HPDE6-E6E7 (cell line): ENCODE measurements at regions not wholly inside any gene's neighbourhood (a gene's known extent, or its start where the extent isn't known, plus 50 kb on each side); places are given as distances from the start of the nearest gene placed in this dataset.
A peak's percentile ranks its signal among the peaks of the same experiment; 100 is the strongest.

ENCODE experiments used
- DNase-seq: peaks from one replicate; pipeline ENCODE4 v3.0.0; 2011; ENCODE audit warnings: missing footprints; ENCODE audit errors: extremely low spot score

DNA sequence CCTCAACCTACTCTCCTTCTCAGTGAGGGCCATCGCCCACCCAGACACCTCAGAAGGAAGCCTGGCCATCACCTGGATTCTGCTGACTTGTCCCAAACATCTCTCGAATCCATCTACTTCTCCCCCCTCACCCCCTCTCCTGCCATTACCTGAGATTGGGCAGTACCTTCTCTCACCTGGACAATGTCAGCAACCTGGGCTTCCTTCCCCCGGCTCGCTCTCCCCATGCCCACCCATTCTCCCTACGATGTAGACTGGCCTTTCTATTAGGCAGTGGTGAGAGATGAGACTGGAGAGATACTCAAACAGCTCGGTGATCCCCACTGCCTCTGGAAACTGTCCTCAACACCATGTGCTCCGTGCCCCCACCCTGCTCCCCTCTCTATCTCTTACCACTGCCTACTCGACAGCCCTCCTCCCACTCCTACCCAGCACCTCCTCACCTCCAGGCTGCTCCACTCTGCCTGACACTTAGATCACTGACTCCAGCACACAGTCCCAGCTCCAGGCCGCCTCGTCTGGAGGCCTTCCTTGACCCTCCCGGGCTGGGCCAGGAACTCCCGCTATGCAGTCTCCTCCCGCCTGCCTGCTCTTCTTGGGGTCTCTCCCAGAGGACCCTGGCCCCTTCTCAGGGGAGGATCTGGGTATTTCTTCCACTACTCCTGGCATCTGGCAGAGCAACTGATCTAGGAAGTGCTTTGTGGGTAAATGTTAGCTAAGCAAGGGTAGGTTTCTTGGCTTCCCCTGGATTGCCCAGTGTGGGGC is 235.8 kb upstream of the NLRP1 start:
- DNase-seq, result no peak

DNA sequence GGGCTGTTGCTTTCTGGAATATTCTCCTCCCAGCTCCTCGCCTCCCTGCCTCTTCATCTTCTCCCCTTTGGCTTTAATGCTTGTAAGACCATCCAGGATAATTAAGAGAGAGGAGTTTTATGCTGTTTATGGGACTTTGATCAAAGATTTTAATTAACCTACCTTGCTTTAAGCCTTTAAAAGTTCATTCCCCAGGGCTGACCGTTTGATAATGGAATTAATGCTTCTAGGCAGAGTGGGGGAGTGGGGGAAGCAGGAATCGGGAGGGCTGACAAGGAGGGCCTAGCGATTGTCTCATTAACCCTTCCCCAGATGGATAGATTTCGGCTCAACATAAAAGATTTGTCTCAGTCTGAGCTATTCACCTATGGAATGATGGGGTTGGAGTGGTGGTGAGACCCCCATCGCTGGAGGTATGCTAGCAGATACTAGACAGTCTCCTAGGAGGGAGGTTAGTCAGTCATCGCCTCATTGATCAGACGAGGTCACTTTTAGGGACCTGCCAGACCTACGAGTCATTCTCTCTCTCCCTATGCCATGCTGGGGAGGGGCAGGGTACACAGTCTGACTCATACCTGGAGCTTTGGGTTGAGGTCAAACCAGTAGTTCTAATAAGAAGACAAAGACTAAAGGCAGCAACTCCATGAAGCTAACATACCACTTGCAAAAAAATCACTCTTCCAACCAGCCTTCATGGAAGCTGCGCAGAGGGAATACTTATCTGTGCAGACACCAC is 236.6 kb upstream of the NLRP1 start:
- DNase-seq, result peak; percentile 20

DNA sequence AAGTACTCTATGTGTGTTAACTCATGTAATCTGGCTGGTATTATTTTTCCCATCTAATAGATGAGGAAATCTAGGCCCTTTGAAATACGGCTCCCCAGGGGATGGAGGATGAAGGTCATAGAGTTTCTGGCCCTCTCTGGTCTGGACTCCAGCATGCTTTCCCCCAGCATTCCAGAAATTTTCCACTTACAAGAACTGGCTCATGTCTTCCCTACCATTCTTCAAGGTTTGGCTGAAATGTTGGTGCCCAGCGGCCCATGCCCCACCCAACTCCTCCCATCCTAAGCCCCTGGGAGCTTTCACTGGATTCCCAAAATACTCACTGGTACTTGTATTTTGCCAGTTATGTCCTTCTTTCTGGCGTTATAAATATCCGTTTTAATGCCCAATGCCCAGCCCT is 237.5 kb upstream of the NLRP1 start:
- DNase-seq, result no peak

- DNase-seq, result no peak
Measured at GRCh38 chr17:5822281-5823060, 238.2 kb upstream of the NLRP1 start.

DNA sequence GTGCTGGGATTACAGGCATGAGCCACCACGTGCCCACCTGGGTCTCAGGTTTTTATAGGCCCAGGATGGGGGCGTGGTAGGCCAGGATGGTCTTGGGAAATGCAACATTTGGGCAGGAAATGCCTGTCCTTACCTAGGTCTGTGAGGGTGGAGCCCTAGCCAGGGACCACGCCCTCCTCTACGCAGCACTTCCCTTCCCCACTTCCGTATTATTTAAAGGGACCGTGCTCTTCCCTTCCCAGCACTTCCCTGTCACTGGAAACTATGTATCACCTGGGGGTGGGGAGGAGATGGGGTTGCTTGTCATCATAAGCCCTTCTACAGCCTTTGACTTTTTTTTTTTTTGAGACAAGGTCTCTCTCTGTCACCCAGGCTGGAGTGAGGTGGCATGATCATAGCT is 238.9 kb upstream of the NLRP1 start:
- no peak for DNase-seq

- no peak for DNase-seq
Measured at GRCh38 chr17:5825717-5826330, 241.5 kb upstream of the NLRP1 start.

GRCh38 chr17:5826384-5826783 is 242.1 kb upstream of the NLRP1 start:
- peak; percentile 21 for DNase-seq

DNA sequence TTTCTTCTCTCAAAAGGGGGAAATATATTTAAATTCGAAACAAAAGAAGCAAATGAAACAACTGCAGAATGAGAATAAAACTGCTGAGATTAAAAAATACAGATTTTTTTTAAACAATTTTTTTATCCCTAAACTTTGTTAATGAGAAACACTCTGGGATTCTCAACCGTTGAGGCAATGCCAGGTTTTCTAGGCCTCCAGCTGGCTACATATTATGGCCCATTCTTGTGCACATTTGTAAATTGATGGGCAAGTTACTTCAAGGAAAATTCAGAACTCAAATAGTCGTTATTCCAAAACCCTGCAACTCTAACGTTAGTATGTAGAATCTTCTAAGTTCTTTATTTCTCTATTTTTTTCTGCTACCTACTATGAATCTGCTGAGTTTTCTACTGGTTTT is 239.3 kb upstream of the WSCD1 start:
- DNase-seq, result no peak

DNA sequence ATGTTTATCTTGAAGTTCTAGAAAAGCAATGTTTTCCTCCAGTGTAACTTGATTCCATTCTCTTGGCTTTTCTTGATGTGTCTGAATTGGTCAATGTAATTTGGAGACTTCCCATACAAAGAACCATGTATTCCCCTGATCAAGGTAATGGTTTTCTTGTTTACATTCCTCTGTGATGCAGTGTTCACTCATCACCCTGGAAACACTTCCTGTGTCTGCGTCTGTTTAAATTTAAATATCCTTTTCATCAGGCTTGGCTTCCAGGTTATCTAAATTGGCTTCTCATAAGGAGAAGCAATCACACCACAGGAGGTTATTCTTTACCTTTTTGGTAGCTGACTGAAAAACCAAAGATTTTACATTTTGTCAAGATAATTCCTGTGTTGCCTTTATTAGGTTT is 237.3 kb upstream of the WSCD1 start:
- DNase-seq, result peak; percentile 51

GRCh38 chr17:5837055-5837491 is 233.1 kb upstream of the WSCD1 start:
- peak; percentile 61 for DNase-seq

DNA sequence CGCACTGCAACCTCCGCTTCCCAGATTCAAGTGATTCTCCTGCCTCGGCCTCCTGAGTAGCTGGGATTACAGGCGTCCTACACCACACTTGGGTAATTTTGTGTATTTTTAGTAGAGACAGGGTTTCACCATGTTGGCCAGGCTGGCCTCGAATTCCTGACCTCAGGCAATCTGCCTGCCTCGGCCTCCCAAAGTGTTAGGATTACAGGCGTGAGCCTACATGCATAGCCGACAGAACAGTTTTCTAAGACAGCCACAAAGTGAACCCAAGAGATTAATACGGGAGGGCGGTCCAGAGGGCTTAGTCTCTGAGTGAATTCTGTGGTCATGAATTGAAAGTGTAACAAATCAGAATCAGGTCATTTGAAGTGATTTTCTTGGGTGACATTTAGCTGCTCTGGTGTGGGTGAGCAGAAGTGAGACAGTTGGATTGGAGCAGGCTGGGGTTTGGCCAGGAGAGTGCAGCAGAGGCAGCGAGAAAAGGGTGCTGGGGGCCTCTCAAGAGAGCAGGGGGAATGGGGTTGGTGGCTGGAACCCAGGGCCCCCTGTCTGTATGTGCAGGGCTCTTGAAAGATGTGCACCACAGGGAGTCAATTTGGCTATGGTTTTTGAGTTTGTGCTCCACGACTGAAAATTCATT is 231.4 kb upstream of the WSCD1 start:
- no peak for DNase-seq

- DNase-seq, result no peak
Measured at GRCh38 chr17:5840811-5841446, 229.2 kb upstream of the WSCD1 start.

GRCh38 chr17:5841862-5842261 is 228.3 kb upstream of the WSCD1 start:
- DNase-seq, result no peak

DNA sequence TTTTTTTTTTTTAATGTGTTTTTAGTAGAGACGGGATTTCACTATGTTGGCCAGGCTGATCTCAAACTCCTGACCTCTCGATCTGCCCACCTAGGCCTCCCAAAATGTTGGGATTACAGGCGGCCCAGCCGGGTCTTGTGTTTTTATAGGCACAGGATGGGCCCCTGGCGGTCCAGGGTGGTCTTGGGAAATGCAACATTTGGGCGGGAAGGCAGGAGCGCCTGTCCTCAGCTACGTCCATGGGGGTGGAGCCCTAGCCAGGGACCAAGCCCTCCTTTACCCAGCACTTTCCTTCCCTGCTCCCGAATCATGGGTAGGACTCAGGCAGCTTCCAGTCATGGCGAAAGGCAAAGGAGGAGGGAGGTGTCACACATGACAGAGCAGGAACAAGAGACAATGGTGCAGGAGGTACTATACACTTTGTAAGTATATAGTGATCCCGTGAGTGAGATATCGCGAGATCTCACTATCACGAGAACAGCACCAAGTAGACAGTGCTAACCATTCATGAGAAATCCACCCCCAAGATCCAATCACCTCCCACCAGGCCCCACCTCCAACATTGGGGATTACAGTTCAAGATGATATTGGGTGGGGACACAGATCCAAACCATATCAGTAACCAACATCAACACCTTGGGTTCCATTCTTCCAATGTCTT is 226.7 kb upstream of the WSCD1 start:
- no peak for DNase-seq

DNA sequence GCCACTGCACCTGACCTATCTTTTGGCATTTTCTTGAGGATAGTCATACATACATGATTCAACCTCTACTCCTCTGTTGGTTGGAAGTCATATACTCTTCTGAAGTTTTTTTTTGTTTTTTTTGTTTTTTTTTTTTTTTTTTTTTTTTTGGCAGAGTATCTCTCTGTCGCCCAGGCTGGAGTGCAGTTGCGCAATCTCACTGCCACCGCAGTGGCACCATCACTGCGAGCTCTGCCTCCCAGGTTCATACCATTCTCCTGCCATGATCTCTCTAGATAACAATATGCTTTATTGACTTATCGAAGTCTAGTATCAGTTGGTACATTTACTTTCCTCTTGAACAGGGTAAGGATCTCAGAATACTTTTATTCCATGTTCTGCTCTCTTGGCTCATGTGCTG is 224.2 kb upstream of the WSCD1 start:
- DNase-seq, result no peak

- DNase-seq, result no peak
Measured at GRCh38 chr17:5854871-5855554, 215.2 kb upstream of the WSCD1 start.

GRCh38 chr17:5861246-5861645 is 208.9 kb upstream of the WSCD1 start:
- no peak for DNase-seq

GRCh38 chr17:5861854-5862253 is 208.3 kb upstream of the WSCD1 start:
- DNase-seq, result no peak

- DNase-seq, result no peak
Measured at GRCh38 chr17:5862395-5862794, 207.8 kb upstream of the WSCD1 start.
